ENCODE measurements at regions not wholly inside any gene's neighbourhood (a gene's known extent, or its start where the extent isn't known, plus 50 kb on each side); places are given as distances from the start of the nearest gene placed in this dataset.

DNA sequence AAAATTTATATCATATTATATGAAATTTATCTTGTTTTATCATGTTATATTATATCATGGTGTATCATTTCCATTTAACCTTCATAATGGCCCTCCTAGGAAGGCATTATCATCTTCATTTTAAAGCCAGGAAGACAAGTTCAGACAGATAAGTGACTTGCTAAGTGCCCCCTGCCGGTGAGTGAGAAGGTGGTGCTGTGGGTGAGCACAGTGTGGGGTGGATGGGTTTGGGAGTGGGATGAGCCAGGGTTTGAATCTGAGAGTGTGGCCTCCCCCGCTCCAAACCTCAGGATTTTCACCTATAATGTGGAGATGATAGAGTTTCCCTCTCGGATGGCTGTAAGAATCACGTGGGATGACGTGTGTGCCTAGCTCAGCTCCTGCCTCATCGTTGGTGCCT lies 108.7 kb upstream of the IGSF21 start:
- no peaks in the 10 kb centered on the region for H3K79me2 ChIP-seq (ENCODE audit: control insufficient read depth in 1 of 2, insufficient read depth in 2 of 2, low read length in 2 of 2)
- DNase-seq (ENCODE audit: low read depth in 1 of 2, low spot score in 2 of 2) (no peak), FAIRE-seq (no peak)
- H3K27ac ChIP-seq (ENCODE audit: low read depth, low read length) = no peak overlapping the region
- no peak overlapping the region for H2BK12ac ChIP-seq (ENCODE audit: low read depth, low read length)
- ChIA-PET POLR2A (ENCODE audit: partially characterized antibody) (no interaction called here), CTCF (ENCODE audit: partially characterized antibody) (interaction anchor here (1.4 to 2.2 kb wide), 2 partner anchors 11 to 14 kb away, joined by 3 to 4 read pairs; no protein-coding TSS in a partner anchor)
- no peaks in the 10 kb centered on the region for H3K79me1 ChIP-seq (ENCODE audit: low read depth, low read length)
- H2BK15ac ChIP-seq (ENCODE audit: low read length) = no peak overlapping the region
- no peaks in the 10 kb centered on the region for H4K20me1 ChIP-seq (replicated peaks in 1 of 2; ENCODE audit: control insufficient read depth in 1 of 2, insufficient read depth in 2 of 2, low read length in 2 of 2)
- H3K23ac ChIP-seq (ENCODE audit: insufficient read length) = no peak overlapping the region
- 80% methylated on average over 6 of the region's 6 CpGs; no CpG with 5 or more reads in 1 of the 2 experiments for WGBS, 2 experiments (ENCODE audit: extremely low coverage in 1 of 2, insufficient coverage in 1 of 2, insufficient read length in 1 of 2, insufficient replicate concordance in 2 of 2, low coverage in 1 of 2, low lambda C conversion rate in 2 of 2, missing lambda C conversion rate in 1 of 2)
- no peaks in the 10 kb centered on the region for H3K36me3 ChIP-seq (ENCODE audit: control insufficient read depth in 2 of 4, insufficient read depth in 4 of 4, low read length in 3 of 4)
- peaks cover 0 to 3% (median 1%) of the 10 kb centered on the region in 4 experiments; a peak in 1 of 7 replicates for H3K27me3 ChIP-seq (replicated peaks in 1 of 4; ENCODE audit: control insufficient read depth in 3 of 4, extremely low read depth in 1 of 4, insufficient read depth in 3 of 4, low read length in 3 of 4)
- no peak overlapping the region for H3K18ac ChIP-seq (ENCODE audit: extremely low read depth, low read length)
- no peak overlapping the region for H2BK20ac ChIP-seq (ENCODE audit: low read length)
- no peaks in the 10 kb centered on the region; a peak in 2 of 7 replicates for H3K4me1 ChIP-seq (replicated peaks in 1 of 4; ENCODE audit: control insufficient read depth in 3 of 4, insufficient read depth in 4 of 4, low read length in 3 of 4)
- no peak overlapping the region for H2AK5ac ChIP-seq (ENCODE audit: low read depth, low read length)
- H4K5ac ChIP-seq (ENCODE audit: insufficient read length, low read depth, low read length) = no peak overlapping the region
- H4K91ac ChIP-seq (replicated peaks; ENCODE audit: insufficient read length, low read length) = no peak overlapping the region
- H4K8ac ChIP-seq (ENCODE audit: extremely low read depth, insufficient read depth, low read length) = no peak overlapping the region
- H3K9me3 ChIP-seq (ENCODE audit: insufficient read depth in 2 of 2, low read depth in 1 of 2, low read length in 1 of 2) = no peaks in the 10 kb centered on the region
- H3K23me2 ChIP-seq (ENCODE audit: low read depth, low read length) = no peaks in the 10 kb centered on the region
- H3K4ac ChIP-seq (replicated peaks; ENCODE audit: insufficient read length, low read depth, low read length) = no peak overlapping the region
- TF ChIP-seq, protein P1, sequence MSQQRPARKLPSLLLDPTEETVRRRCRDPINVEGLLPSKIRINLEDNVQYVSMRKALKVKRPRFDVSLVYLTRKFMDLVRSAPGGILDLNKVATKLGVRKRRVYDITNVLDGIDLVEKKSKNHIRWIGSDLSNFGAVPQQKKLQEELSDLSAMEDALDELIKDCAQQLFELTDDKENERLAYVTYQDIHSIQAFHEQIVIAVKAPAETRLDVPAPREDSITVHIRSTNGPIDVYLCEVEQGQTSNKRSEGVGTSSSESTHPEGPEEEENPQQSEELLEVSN (IDR thresholded peaks at IDR 0.05) = no peak
- TF ChIP-seq RAD21 (IDR thresholded peaks at IDR 0.05 in 1 of 2, conservative IDR thresholded peaks at IDR 0.05 in 1 of 2; ENCODE audit: low read depth in 2 of 2, low read length in 2 of 2) = peak in 1 of 2 experiments; percentile 14; a peak in 1 of 4 replicates
- TF ChIP-seq, protein P2, sequence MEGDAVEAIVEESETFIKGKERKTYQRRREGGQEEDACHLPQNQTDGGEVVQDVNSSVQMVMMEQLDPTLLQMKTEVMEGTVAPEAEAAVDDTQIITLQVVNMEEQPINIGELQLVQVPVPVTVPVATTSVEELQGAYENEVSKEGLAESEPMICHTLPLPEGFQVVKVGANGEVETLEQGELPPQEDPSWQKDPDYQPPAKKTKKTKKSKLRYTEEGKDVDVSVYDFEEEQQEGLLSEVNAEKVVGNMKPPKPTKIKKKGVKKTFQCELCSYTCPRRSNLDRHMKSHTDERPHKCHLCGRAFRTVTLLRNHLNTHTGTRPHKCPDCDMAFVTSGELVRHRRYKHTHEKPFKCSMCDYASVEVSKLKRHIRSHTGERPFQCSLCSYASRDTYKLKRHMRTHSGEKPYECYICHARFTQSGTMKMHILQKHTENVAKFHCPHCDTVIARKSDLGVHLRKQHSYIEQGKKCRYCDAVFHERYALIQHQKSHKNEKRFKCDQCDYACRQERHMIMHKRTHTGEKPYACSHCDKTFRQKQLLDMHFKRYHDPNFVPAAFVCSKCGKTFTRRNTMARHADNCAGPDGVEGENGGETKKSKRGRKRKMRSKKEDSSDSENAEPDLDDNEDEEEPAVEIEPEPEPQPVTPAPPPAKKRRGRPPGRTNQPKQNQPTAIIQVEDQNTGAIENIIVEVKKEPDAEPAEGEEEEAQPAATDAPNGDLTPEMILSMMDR (IDR thresholded peaks at IDR 0.05; ENCODE audit: control extremely low read depth in 1 of 3, insufficient read depth in 1 of 3, low read depth in 1 of 3, low read length in 3 of 3) = peak in 2 of 3 experiments; percentile 25 to 43; a peak in 2 of 4 replicates
- no peak for TF ChIP-seq POU5F1 (IDR thresholded peaks at IDR 0.05; ENCODE audit: low read depth, low read length)
- TF ChIP-seq PHF8 (conservative IDR thresholded peaks at IDR 0.05; ENCODE audit: low read depth, low read length) = no peak
- TF ChIP-seq, protein P3, sequence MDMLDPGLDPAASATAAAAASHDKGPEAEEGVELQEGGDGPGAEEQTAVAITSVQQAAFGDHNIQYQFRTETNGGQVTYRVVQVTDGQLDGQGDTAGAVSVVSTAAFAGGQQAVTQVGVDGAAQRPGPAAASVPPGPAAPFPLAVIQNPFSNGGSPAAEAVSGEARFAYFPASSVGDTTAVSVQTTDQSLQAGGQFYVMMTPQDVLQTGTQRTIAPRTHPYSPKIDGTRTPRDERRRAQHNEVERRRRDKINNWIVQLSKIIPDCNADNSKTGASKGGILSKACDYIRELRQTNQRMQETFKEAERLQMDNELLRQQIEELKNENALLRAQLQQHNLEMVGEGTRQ (IDR thresholded peaks at IDR 0.05; ENCODE audit: low read length) = no peak
- TF ChIP-seq BACH1 (IDR thresholded peaks at IDR 0.05; ENCODE audit: low read length) = no peak
- H3K56ac ChIP-seq (replicated peaks; ENCODE audit: insufficient read length, low read depth, low read length) = no peak overlapping the region
- H3K4me3 ChIP-seq (ENCODE audit: extremely low read depth in 1 of 4, insufficient read depth in 2 of 4, low read depth in 3 of 4, low read length in 4 of 4) = no peak overlapping the region
- no peak overlapping the region for H2BK5ac ChIP-seq (ENCODE audit: low read depth, low read length)
- H2AFZ ChIP-seq (ENCODE audit: low read length) = no peak overlapping the region
- no peak overlapping the region for H2BK120ac ChIP-seq (replicated peaks; ENCODE audit: low read depth, low read length)
- H3K4me2 ChIP-seq (ENCODE audit: insufficient read depth in 1 of 2, low read depth in 2 of 2, low read length in 2 of 2) = no peak overlapping the region
- H3K14ac ChIP-seq (ENCODE audit: insufficient read length) = no peak overlapping the region
- no peak overlapping the region for H3K9ac ChIP-seq (replicated peaks in 1 of 4; ENCODE audit: extremely low read depth in 1 of 4, low read depth in 3 of 4, low read length in 3 of 4)
